Suprapubic skin (tissue), 4 donors: ENCODE measurements at regions not wholly inside any gene's neighbourhood (a gene's known extent, or its start where the extent isn't known, plus 50 kb on each side); places are given as distances from the start of the nearest gene placed in this dataset.

ENCODE experiments used
- DNase-seq, 2 donors: peaks; one replicate each; pipeline ENCODE4 v3.0.0-alpha.2; 2019; ENCODE audit warnings: low spot score in 2 of 2
- H3K27ac ChIP-seq: fragments of 200-600 bp; sonication (generic); one replicate; pipeline ENCODE4 v1.5.1; 2019
- H3K27me3 ChIP-seq: fragments of 200-600 bp; sonication (generic); one replicate; pipeline ENCODE4 v1.5.1; 2019
- H3K36me3 ChIP-seq: fragments of 200-600 bp; sonication (generic); one replicate; pipeline ENCODE4 v1.5.1; 2019
- H3K4me1 ChIP-seq: fragments of 200-600 bp; sonication (generic); one replicate; pipeline ENCODE4 v1.5.1; 2019
- H3K4me3 ChIP-seq: fragments of 200-600 bp; sonication (generic); one replicate; pipeline ENCODE4 v1.5.1; 2019; ENCODE audit warnings: mild to moderate bottlenecking
- H3K9me3 ChIP-seq: fragments of 200-600 bp; sonication (generic); one replicate; pipeline ENCODE4 v1.5.1; 2019
- CTCF ChIP-seq, 2 donors: fragments of 200-600 bp in 1 of 2; fragments of 450-650 bp in 1 of 2; sonication (generic) in 1 of 2; IDR thresholded peaks; one replicate each; pipeline ENCODE4 v1.5.1; 2016 to 2019; ENCODE audit warnings: antibody characterized with exemption in 2 of 2, mild to moderate bottlenecking in 1 of 2, moderate library complexity in 1 of 2
- EP300 ChIP-seq: sonication (generic); formaldehyde crosslinking; IDR thresholded peaks from one replicate; pipeline ENCODE4 v1.6.1; 2017; ENCODE audit warnings: antibody characterized with exemption
- POLR2A ChIP-seq, 2 donors: fragments of 450-650 bp; IDR thresholded peaks; one replicate each; pipeline ENCODE4 v1.6.1; 2017; ENCODE audit warnings: antibody characterized with exemption in 2 of 2, mild to moderate bottlenecking in 2 of 2, moderate library complexity in 2 of 2
- POLR2AphosphoS5 ChIP-seq, 3 donors: sonication (generic); formaldehyde crosslinking; IDR thresholded peaks; one replicate each; pipeline ENCODE4 v1.6.1; 2017; ENCODE audit warnings: antibody characterized with exemption in 3 of 3
- WGBS: methylation state at CpG from one replicate; pipeline ENCODE4 v1.1.5; 2018; 5-methylcytosine and 5-hydroxymethylcytosine counted together

- Histone ChIP-seq H3K27me3 (no peaks in the 10 kb centered on the region), H3K9me3 (no peaks in the 10 kb centered on the region), H3K36me3 (no peaks in the 10 kb centered on the region), H3K4me1 (no peaks in the 10 kb centered on the region), H3K27ac (no peak overlapping the region), H3K4me3 (no peak overlapping the region)
- no peak for TF ChIP-seq EP300
- no peak for TF ChIP-seq POLR2AphosphoS5 (IDR thresholded peaks at IDR 0.05)
- no peak for TF ChIP-seq CTCF (IDR thresholded peaks at IDR 0.05)
- no peak for TF ChIP-seq POLR2A (IDR thresholded peaks at IDR 0.05)
- 85% methylated on average over 1 of the region's 1 CpG for WGBS
- DNase-seq, result no peak
Measured at GRCh38 chr18:52220062-52220591, 119.9 kb upstream of the DCC start.

- Histone ChIP-seq H3K9me3 (no peaks in the 10 kb centered on the region), H3K4me3 (no peak overlapping the region), H3K36me3 (no peaks in the 10 kb centered on the region), H3K27ac (no peak overlapping the region), H3K27me3 (no peaks in the 10 kb centered on the region), H3K4me1 (no peaks in the 10 kb centered on the region)
- no peak for DNase-seq
- 61% methylated on average over 2 of the region's 2 CpGs for WGBS
- TF ChIP-seq EP300 (no peak), CTCF (IDR thresholded peaks at IDR 0.05) (no peak), POLR2AphosphoS5 (IDR thresholded peaks at IDR 0.05) (no peak), POLR2A (IDR thresholded peaks at IDR 0.05) (no peak)
Measured at GRCh38 chr18:52222211-52222610, 117.8 kb upstream of the DCC start.

GRCh38 chr18:52227536-52227935, 112.5 kb upstream of the DCC start:
- Histone ChIP-seq H3K9me3 (no peaks in the 10 kb centered on the region), H3K27ac (no peak overlapping the region), H3K4me1 (no peaks in the 10 kb centered on the region), H3K4me3 (no peak overlapping the region), H3K36me3 (no peaks in the 10 kb centered on the region), H3K27me3 (no peaks in the 10 kb centered on the region)
- no peak for DNase-seq
- no peak for TF ChIP-seq POLR2AphosphoS5 (IDR thresholded peaks at IDR 0.05)
- TF ChIP-seq CTCF (IDR thresholded peaks at IDR 0.05), result no peak
- no peak for TF ChIP-seq POLR2A (IDR thresholded peaks at IDR 0.05)
- TF ChIP-seq EP300, result no peak
- 91% methylated on average over 4 of the region's 4 CpGs for WGBS

GRCh38 chr18:52228166-52228565, 111.8 kb upstream of the DCC start:
- H3K4me3 ChIP-seq, result no peak overlapping the region
- no peaks in the 10 kb centered on the region for H3K4me1 ChIP-seq
- TF ChIP-seq CTCF (IDR thresholded peaks at IDR 0.05), result no peak
- no peak for TF ChIP-seq POLR2A (IDR thresholded peaks at IDR 0.05)
- TF ChIP-seq POLR2AphosphoS5 (IDR thresholded peaks at IDR 0.05), result no peak
- no peak for TF ChIP-seq EP300
- no peaks in the 10 kb centered on the region for H3K36me3 ChIP-seq
- no peak overlapping the region for H3K27ac ChIP-seq
- 49% methylated on average over 3 of the region's 3 CpGs for WGBS
- H3K27me3 ChIP-seq, result no peaks in the 10 kb centered on the region
- DNase-seq, result no peak
- H3K9me3 ChIP-seq, result no peaks in the 10 kb centered on the region

- TF ChIP-seq EP300 (no peak), POLR2A (IDR thresholded peaks at IDR 0.05) (no peak), POLR2AphosphoS5 (IDR thresholded peaks at IDR 0.05) (no peak), CTCF (IDR thresholded peaks at IDR 0.05) (no peak)
- no peak for DNase-seq
- Histone ChIP-seq H3K4me1 (no peaks in the 10 kb centered on the region), H3K9me3 (no peaks in the 10 kb centered on the region), H3K36me3 (no peaks in the 10 kb centered on the region), H3K4me3 (no peak overlapping the region), H3K27ac (no peak overlapping the region), H3K27me3 (no peaks in the 10 kb centered on the region)
- WGBS, result 93% methylated on average over 1 of the region's 1 CpG
Measured at GRCh38 chr18:52236131-52236530, 103.9 kb upstream of the DCC start.
